HG02852 (cell line): ENCODE measurements at regions not wholly inside any gene's neighbourhood (a gene's known extent, or its start where the extent isn't known, plus 50 kb on each side); places are given as distances from the start of the nearest gene placed in this dataset.

Experiments used
- ATAC-seq: cut with Tn5 transposase; IDR thresholded peaks from one replicate; pipeline ENCODE4 v1.9.1; 2021; ENCODE audit warnings: mild to moderate bottlenecking, moderate library complexity; ENCODE audit not compliant: unreplicated experiment

- no peak for ATAC-seq
Measured at GRCh38 chr12:85733221-85733840, 102.9 kb downstream of the RASSF9 start.

- no peak for ATAC-seq
Measured at GRCh38 chr12:85733984-85734383, 102.2 kb downstream of the RASSF9 start.

- ATAC-seq = no peak
Measured at GRCh38 chr12:85740186-85740585, 96.0 kb downstream of the RASSF9 start.

GRCh38 chr12:85741046-85741445 is 95.2 kb downstream of the RASSF9 start:
- ATAC-seq = no peak

- no peak for ATAC-seq
Measured at GRCh38 chr12:85747941-85748495, 88.2 kb downstream of the RASSF9 start.
